Brain microvascular endothelial cell (primary cell): ENCODE measurements at regions not wholly inside any gene's neighbourhood (a gene's known extent, or its start where the extent isn't known, plus 50 kb on each side); places are given as distances from the start of the nearest gene placed in this dataset.

Experiments used
- DNase-seq: peaks from one replicate; pipeline ENCODE4 v3.0.0-alpha.2; 2020
- H3K27ac ChIP-seq: fragments of 250-450 bp; sonication (Bioruptor Pico); 2 replicates; pipeline ENCODE4 v1.5.1; 2020; ENCODE audit warnings: mild to moderate bottlenecking, moderate library complexity
- H3K27me3 ChIP-seq: fragments of 250-450 bp; sonication (Bioruptor Pico); replicated peaks from 2 replicates; pipeline ENCODE4 v1.5.1; 2020; ENCODE audit warnings: mild to moderate bottlenecking
- H3K36me3 ChIP-seq: fragments of 250-450 bp; sonication (Bioruptor Pico); replicated peaks from 2 replicates; pipeline ENCODE4 v1.5.1; 2020; ENCODE audit warnings: mild to moderate bottlenecking
- H3K4me3 ChIP-seq: 2 replicates; pipeline ENCODE4 v1.5.1; 2011; ENCODE audit warnings: low read depth, mild to moderate bottlenecking, control low read depth, low read length, moderate library complexity
- in situ Hi-C: cut with HindIII; loops from 2 replicates; pipeline ENCODE4 v1.10.0; 2017; ENCODE audit warnings: low sequenced_read_pairs, low pct_ligation_motif_present
- TF ChIP-seq, protein P1 (sequence below): IDR thresholded peaks from 2 replicates; pipeline ENCODE4 v1.5.1; 2011; ENCODE audit warnings: low read depth, mild to moderate bottlenecking, moderate library complexity, low read length, control low read depth, inconsistent platforms; ENCODE audit errors: missing control alignments

DNA sequence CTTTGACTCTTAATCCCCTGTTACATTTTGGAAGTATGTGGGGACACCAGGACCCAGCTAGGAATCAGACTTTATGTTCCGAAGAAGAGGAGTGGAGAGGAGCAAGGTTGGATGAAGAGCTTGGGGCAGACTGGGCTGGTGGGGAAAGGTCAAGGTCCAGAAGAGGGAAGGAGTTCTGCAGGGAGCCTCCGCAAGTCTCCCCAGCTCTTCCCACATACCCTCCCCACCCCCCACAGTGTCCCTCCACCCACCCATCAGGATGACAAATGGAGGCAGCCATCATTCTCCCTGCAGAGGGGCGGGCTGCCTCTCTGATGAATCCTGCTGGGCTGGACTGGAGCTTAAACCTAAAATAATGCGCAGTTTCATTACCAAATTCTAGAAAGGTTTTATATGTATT, 77.2 kb downstream of the ACKR3 start:
- DNase-seq: no peak
- TF ChIP-seq, protein P1, sequence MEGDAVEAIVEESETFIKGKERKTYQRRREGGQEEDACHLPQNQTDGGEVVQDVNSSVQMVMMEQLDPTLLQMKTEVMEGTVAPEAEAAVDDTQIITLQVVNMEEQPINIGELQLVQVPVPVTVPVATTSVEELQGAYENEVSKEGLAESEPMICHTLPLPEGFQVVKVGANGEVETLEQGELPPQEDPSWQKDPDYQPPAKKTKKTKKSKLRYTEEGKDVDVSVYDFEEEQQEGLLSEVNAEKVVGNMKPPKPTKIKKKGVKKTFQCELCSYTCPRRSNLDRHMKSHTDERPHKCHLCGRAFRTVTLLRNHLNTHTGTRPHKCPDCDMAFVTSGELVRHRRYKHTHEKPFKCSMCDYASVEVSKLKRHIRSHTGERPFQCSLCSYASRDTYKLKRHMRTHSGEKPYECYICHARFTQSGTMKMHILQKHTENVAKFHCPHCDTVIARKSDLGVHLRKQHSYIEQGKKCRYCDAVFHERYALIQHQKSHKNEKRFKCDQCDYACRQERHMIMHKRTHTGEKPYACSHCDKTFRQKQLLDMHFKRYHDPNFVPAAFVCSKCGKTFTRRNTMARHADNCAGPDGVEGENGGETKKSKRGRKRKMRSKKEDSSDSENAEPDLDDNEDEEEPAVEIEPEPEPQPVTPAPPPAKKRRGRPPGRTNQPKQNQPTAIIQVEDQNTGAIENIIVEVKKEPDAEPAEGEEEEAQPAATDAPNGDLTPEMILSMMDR: no peak
- no peaks in the 10 kb centered on the region for H3K36me3 ChIP-seq
- no peak overlapping the region for H3K4me3 ChIP-seq
- H3K27ac ChIP-seq: no peak overlapping the region
- in situ Hi-C loops: no loop called here
- H3K27me3 ChIP-seq: no peaks in the 10 kb centered on the region

DNA sequence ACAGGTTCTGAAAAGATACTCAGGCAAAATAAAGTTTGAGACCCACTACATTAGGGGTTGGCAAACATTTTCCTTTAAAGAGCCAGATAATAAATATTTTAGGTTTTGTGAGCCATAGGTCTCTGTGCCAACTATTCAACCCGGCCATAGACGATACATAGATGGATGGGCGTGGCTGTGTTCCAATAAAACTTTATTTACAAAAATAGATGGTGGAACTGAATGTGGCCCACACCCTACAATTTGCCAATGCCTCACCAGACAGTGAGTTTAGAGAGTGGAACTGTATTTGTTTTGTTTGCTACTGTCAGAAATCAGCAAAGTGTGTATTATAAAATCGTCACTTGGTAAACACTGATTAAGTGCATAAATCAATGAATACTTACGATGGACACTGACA, 78.0 kb downstream of the ACKR3 start:
- H3K27me3 ChIP-seq: no peaks in the 10 kb centered on the region
- no peaks in the 10 kb centered on the region for H3K36me3 ChIP-seq

DNA sequence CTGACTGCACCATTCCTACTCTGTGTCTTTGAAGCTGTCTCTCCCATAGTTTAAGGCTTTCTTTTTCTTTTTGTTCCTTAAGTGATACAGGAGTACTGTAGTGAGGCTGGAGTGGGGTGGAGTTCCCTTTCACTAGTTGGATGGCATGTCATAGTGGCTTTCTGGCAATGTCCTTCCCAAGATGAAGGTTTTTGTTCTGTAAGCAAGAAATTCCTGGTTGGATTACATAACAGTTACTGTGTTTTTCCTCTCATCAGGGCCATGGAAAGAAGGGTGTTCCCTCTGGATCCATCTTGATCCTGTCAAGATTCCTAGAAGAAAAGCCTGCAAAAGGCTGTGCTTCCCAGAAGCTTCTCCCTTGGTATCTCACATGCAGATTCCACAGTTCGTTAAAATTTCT, 84.2 kb downstream of the ACKR3 start:
- no peak overlapping the region for H3K27ac ChIP-seq
- no peaks in the 10 kb centered on the region for H3K27me3 ChIP-seq
- no peaks in the 10 kb centered on the region for H3K36me3 ChIP-seq
- no peak overlapping the region for H3K4me3 ChIP-seq
- in situ Hi-C loops: no loop called here
- DNase-seq: no peak
- TF ChIP-seq, protein P1: no peak

More for the DNA sequence above, 78.0 kb downstream of the ACKR3 start:
- TF ChIP-seq, protein P1: no peak
- DNase-seq: no peak
- Histone ChIP-seq H3K4me3 (no peak overlapping the region), H3K27ac (no peak overlapping the region)
- in situ Hi-C loops: no loop called here

DNA sequence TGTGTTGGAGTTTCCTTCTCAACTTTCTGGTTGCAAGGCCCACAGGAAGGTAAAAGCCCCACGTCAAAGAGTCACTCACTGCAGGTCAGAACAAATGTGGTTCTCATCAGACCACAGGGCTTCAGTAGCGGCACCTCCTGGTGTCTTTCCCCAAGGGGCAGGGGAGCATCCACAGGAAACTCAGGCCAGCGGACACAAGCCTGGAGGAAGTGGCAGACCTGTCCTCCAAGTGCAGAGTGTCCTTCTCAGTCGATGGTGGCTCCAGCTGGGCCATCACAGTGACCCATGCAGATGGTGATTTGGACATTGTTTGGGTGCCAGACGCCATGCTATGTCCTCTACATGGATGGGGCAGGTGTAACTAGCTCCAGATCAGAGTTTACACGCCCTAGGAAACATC, 84.9 kb downstream of the ACKR3 start:
- TF ChIP-seq, protein P1: no peak
- H3K27ac ChIP-seq: no peak overlapping the region
- in situ Hi-C loops: no loop called here
- no peak overlapping the region for H3K4me3 ChIP-seq
- H3K27me3 ChIP-seq: no peaks in the 10 kb centered on the region
- H3K36me3 ChIP-seq: no peaks in the 10 kb centered on the region
- DNase-seq: no peak

DNA sequence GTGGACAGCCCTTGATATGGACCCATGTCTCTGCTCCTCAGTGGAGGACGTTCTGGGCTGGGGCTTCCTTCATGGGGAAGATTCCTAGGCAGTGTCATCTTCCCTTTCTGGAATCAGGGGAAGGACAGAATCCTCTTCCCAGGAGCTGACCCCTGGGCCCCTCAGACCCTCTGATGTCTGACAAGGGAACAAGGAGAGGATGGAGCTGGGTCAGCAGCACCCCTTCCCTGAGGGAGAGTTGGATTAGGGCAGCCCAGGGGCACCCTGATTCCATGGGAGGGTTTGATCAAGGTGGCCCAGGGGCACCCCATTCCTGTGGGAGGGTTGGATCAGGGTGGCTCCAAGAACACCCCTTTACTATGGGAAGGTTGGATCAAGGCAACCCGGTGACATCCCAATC, 86.5 kb downstream of the ACKR3 start:
- TF ChIP-seq, protein P1: no peak
- Histone ChIP-seq H3K27ac (no peak overlapping the region), H3K27me3 (no peaks in the 10 kb centered on the region), H3K4me3 (no peak overlapping the region), H3K36me3 (no peaks in the 10 kb centered on the region)
- no peak for DNase-seq
- in situ Hi-C loops: no loop called here

DNA sequence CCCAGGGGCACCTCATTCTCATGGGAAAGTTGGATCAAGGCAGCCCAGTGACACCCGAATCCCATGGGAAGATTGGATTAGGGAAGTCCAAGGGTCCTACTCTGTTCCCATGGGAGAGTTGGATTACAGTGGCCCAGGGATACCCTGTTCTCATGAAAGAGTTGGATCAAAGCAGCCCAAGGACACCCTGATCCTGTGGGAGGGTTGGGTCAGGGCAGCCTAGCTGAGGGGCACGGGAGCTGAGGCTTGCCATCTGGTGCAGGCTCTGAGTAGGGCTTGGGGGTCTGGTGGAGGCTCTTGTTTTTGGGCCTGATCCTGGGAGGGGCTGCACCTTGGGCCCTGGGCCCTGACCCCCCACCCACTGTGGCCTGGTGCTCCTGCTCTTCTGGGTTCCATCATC, 87.1 kb downstream of the ACKR3 start:
- Histone ChIP-seq H3K4me3 (no peak overlapping the region), H3K27me3 (no peaks in the 10 kb centered on the region), H3K27ac (no peak overlapping the region), H3K36me3 (no peaks in the 10 kb centered on the region)
- TF ChIP-seq, protein P1: no peak
- in situ Hi-C loops: no loop called here
- DNase-seq: no peak
